ENCODE measurements at regions not wholly inside any gene's neighbourhood (a gene's known extent, or its start where the extent isn't known, plus 50 kb on each side); places are given as distances from the start of the nearest gene placed in this dataset.

DNA sequence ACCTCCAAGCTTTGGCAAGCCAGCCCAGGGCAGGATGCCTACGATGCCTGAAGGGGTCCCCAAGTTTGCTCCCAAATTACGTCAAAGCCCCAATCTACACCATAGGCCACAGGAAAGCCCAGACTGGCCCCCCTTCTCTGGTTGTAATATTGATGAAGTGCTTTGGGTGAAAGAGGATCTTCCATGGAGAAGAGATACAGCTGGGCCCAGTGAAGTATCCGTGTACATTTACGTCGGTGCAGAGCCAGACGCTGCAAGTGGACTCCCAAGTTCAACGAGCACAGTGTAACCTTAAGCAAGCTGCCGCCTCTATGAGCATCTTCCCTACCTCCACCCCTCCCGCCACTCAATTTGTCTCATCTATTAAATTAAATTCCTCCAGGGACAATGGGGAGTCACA lies 100.1 kb upstream of the TPM1 start:
- TF ChIP-seq, protein P1, sequence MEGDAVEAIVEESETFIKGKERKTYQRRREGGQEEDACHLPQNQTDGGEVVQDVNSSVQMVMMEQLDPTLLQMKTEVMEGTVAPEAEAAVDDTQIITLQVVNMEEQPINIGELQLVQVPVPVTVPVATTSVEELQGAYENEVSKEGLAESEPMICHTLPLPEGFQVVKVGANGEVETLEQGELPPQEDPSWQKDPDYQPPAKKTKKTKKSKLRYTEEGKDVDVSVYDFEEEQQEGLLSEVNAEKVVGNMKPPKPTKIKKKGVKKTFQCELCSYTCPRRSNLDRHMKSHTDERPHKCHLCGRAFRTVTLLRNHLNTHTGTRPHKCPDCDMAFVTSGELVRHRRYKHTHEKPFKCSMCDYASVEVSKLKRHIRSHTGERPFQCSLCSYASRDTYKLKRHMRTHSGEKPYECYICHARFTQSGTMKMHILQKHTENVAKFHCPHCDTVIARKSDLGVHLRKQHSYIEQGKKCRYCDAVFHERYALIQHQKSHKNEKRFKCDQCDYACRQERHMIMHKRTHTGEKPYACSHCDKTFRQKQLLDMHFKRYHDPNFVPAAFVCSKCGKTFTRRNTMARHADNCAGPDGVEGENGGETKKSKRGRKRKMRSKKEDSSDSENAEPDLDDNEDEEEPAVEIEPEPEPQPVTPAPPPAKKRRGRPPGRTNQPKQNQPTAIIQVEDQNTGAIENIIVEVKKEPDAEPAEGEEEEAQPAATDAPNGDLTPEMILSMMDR (IDR thresholded peaks at IDR 0.05; ENCODE audit: insufficient read depth, low read depth, low read length), result no peak
- TF ChIP-seq EZH2 (IDR thresholded peaks at IDR 0.05; ENCODE audit: insufficient read depth, low read length), result no peak
